ENCODE measurements at regions not wholly inside any gene's neighbourhood (a gene's known extent, or its start where the extent isn't known, plus 50 kb on each side); places are given as distances from the start of the nearest gene placed in this dataset.
A peak's percentile ranks its signal among the peaks of the same experiment; 100 is the strongest.

- no peak for DNase-seq (ENCODE audit: low read depth)
Observed at GRCh38 chr17:62882878-62883277, 74.8 kb upstream of the MARCHF10 start.

GRCh38 chr17:62882284-62882683, 74.2 kb upstream of the MARCHF10 start:
- no peak for DNase-seq (ENCODE audit: low read depth)

DNA sequence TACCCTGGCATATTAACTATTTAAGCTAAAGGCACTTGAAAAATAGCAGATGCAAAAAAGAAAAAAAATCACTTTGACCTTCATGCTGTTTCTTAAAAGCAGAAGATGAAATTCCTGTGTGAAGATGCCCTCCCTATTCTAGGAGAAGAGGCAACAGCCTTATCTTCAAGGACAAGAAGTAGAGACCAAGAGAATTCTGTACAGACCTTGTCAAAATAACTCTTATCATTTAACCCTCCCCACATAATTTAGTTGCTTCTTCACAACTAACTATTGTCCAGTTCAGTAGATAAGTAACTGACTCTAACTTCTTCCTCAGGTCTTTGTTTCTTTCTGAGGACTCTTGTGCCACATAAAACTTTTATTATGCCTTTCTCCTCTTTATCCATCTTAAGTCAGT, 72.0 kb upstream of the MARCHF10 start:
- no peak for DNase-seq (ENCODE audit: low read depth)

- DNase-seq (ENCODE audit: low read depth): no peak
Observed at GRCh38 chr17:62876673-62877405, 68.7 kb upstream of the MARCHF10 start.

GRCh38 chr17:62876063-62876462, 67.9 kb upstream of the MARCHF10 start:
- no peak for DNase-seq (ENCODE audit: low read depth)

GRCh38 chr17:62875296-62875695, 67.2 kb upstream of the MARCHF10 start:
- no peak for DNase-seq (ENCODE audit: low read depth)

GRCh38 chr17:62871291-62871690, 63.2 kb upstream of the MARCHF10 start:
- no peak for DNase-seq (ENCODE audit: low read depth)

GRCh38 chr17:62870552-62870971, 62.4 kb upstream of the MARCHF10 start:
- no peak for DNase-seq (ENCODE audit: low read depth)

GRCh38 chr17:62870030-62870541, 62.0 kb upstream of the MARCHF10 start:
- peak; percentile 48 for DNase-seq (ENCODE audit: low read depth)

GRCh38 chr17:62868723-62869122, 60.6 kb upstream of the MARCHF10 start:
- no peak for DNase-seq (ENCODE audit: low read depth)

DNA sequence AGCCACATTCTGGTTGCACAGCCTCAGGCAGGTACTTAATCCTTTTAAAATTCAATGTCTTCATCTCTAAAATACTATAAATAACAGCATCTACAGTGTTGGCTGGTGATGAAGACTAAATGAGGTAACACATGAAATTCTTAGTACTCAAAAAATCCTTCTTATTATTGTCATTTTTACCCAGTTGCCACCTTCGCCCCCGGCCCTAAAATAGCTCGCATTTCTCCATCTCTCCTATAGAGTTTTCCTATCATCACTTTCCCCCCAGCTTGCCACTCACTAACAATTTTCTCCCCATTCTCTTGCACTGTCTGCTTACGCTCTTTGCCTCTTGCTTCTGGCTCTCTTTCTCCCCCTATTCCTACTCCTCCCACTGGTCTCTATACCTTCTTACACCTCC, 59.9 kb upstream of the MARCHF10 start:
- DNase-seq (ENCODE audit: low read depth): no peak

- DNase-seq (ENCODE audit: low read depth): no peak
Observed at GRCh38 chr17:62867303-62867702, 59.2 kb upstream of the MARCHF10 start.

DNA sequence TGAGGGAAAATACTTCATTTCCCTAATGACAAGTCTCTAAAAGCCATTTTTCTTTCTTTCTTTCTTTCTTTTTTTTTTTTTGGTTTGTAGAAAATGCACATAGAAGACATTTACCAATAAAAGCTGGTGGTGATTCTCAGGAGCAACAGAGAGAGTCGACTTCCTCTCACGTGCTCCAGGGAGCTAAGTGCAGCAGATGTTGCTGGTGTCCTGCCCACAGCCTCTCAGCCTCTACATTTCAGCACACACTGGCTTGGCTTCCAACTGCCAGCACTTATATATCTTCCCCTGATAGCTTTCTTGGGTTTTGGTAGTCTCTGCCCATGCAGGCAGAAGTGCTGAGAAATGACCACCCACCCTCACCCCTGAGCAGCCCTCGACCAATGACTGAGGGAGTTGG, 58.4 kb upstream of the MARCHF10 start:
- no peak for DNase-seq (ENCODE audit: low read depth)

- DNase-seq (ENCODE audit: low read depth): no peak
Observed at GRCh38 chr17:62865586-62865985, 57.5 kb upstream of the MARCHF10 start.

GRCh38 chr17:62862251-62862650, 54.1 kb upstream of the MARCHF10 start:
- no peak for DNase-seq (ENCODE audit: low read depth)

DNA sequence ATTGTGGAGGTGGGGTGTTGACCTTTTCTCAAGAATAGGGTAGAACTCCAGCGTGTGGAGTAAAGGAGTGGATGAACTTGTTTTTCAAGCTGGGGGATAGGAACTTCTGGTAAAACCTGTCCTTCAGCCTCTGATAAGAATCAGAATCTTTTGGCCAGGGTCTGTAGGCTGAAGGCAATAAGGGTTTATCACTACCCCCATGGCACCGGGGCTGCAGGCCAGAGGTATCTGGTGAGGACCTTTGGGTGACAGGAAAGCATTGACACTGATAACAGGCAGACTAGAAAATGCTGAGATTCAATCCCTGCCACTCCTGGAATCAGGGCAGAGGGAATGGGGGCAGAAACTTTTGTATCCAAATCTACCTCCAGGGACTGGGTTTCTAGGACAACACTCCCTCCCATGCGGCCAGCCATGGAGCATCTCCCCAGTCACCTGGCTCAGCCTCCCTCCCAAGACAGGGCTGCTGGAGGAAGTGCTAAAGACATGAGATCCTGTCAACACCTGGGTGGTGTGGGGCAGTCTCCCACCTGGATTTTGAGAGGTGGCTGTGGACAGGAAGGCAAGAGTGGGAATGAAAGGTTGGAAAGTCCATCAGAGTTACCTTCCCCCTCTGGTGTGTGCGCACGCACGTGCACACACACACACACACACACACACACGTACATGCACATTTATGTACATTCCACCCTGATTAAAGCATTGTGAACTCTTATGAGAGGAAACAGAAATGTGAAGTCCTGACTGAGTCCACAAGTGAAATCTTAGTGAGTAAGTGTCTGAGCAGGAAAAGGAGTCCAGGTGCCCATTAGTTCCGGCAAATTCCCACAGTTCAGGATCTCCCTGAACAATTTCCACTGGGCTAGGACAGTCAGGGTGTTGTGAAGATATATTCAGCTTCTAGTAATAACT, 53.1 kb upstream of the MARCHF10 start:
- DNase-seq (ENCODE audit: low read depth): no peak

DNA sequence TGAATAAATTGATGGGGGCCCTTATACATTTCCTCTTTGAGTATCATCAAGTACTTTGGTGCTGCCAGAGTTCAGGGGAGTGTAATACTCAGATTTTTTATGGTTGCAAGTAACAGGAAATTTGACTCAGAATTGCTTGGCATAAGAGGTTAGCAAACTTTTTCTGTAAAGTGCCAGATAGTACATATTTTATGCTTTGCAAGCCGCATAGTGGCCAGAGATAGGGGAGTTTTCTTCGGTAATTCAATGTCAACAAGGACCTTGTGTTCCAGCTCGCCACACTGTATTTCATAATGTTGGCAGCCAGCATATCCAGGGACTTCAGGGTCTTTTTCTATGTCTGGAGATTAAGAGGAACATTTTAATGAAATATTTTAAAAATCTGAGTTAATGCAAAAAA, 51.0 kb upstream of the MARCHF10 start:
- peak; percentile 56 for DNase-seq (ENCODE audit: low read depth)

Measured in HT1080 (cell line).